GM20000 (cell line): ENCODE measurements at regions not wholly inside any gene's neighbourhood (a gene's known extent, or its start where the extent isn't known, plus 50 kb on each side); places are given as distances from the start of the nearest gene placed in this dataset.
A peak's percentile ranks its signal among the peaks of the same experiment; 100 is the strongest.

Experiments
- DNase-seq: peaks from one replicate; pipeline ENCODE4 v3.0.0; 2012; ENCODE audit warnings: low spot score
- CTCF ChIP-seq: IDR thresholded peaks from 2 replicates; pipeline ENCODE4 v1.5.1; 2012; ENCODE audit warnings: mild to moderate bottlenecking, control low read depth; ENCODE audit errors: extremely low read depth, missing control alignments

GRCh38 chr21:25408666-25409065, 198.6 kb downstream of the MRPL39 start:
- TF ChIP-seq CTCF: no peak
- DNase-seq: no peak

GRCh38 chr21:25406887-25407579, 200.2 kb downstream of the MRPL39 start:
- TF ChIP-seq CTCF: no peak
- no peak for DNase-seq

- no peak for TF ChIP-seq CTCF
- no peak for DNase-seq
Measured at GRCh38 chr21:25405984-25406383, 201.3 kb downstream of the MRPL39 start.

GRCh38 chr21:25402134-25402961, 204.9 kb downstream of the MRPL39 start:
- DNase-seq: no peak
- TF ChIP-seq CTCF: no peak

- DNase-seq: no peak
- TF ChIP-seq CTCF: no peak
Measured at GRCh38 chr21:25400427-25400826, 206.9 kb downstream of the MRPL39 start.

- TF ChIP-seq CTCF: no peak
- no peak for DNase-seq
Measured at GRCh38 chr21:25398630-25399029, 208.7 kb downstream of the MRPL39 start.

GRCh38 chr21:25396135-25396711, 211.1 kb downstream of the MRPL39 start:
- TF ChIP-seq CTCF: no peak
- DNase-seq: peak; percentile 59
